Progenitor cell of endocrine pancreas (in vitro differentiated cells): ENCODE measurements at regions not wholly inside any gene's neighbourhood (a gene's known extent, or its start where the extent isn't known, plus 50 kb on each side); places are given as distances from the start of the nearest gene placed in this dataset.
"Not testable (repeated sequence)": the region's sequence is repeated elsewhere in the genome, so short reads cannot be mapped to it uniquely, and the experiment has no call there.

Experiments
- DNase-seq: peaks from one replicate; pipeline ENCODE4 v3.0.0; 2021; ENCODE audit warnings: low spot score; ENCODE audit not compliant: unreplicated experiment
- H3K27ac Mint-ChIP-seq: 2 replicates; pipeline ENCODE4 v1.8.0; 2021; ENCODE audit warnings: mild to moderate bottlenecking, moderate library complexity, mixed read lengths
- H3K27me3 Mint-ChIP-seq: 2 replicates; pipeline ENCODE4 v1.8.0; 2021; ENCODE audit warnings: mixed read lengths
- H3K36me3 Mint-ChIP-seq: 2 replicates; pipeline ENCODE4 v1.8.0; 2022; ENCODE audit warnings: mixed read lengths; ENCODE audit not compliant: insufficient read depth
- H3K4me1 Mint-ChIP-seq: 2 replicates; pipeline ENCODE4 v1.8.0; 2021; ENCODE audit warnings: low read depth, mixed read lengths
- H3K4me3 Mint-ChIP-seq: 2 replicates; pipeline ENCODE4 v1.8.0; 2021; ENCODE audit warnings: low read depth, mild to moderate bottlenecking, moderate library complexity, mixed read lengths
- H3K9me3 Mint-ChIP-seq: 2 replicates; pipeline ENCODE4 v1.8.0; 2021; ENCODE audit warnings: low read depth, mixed read lengths
- CTCF ChIP-seq: fragments of 200-600 bp; sonication (generic); IDR thresholded peaks from one replicate; pipeline ENCODE4 v1.5.0; 2021; ENCODE audit warnings: antibody characterized with exemption, mild to moderate bottlenecking; ENCODE audit not compliant: unreplicated experiment

DNA sequence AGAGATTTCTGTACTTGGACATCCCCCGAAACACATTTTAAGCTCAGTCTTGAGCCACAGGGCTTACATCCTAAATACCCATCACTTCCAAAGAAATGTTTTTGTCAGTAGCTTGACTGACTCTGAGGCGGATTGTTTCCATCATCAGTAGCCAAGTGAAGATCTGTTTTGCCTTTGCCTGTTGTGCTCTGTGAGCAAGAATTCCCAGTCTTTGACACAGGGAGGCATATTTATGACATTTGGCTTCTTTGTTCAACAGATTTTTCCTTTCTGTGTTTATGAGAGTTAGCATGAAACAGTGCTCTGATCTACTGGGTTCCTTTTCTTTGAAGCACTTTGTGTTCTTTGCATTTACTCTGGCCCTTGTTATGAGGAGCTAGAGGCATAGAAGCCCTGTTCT lies 132.1 kb upstream of the CDIN1 start:
- DNase-seq, result no peak
- Mint-ChIP-seq H3K27ac (no peak overlapping the region), H3K27me3 (no peaks in the 10 kb centered on the region), H3K4me3 (no peak overlapping the region), H3K36me3 (no peaks in the 10 kb centered on the region), H3K4me1 (peaks cover 3% of the 10 kb centered on the region), H3K9me3 (peaks cover 9% of the 10 kb centered on the region)
- no peak for TF ChIP-seq CTCF

DNA sequence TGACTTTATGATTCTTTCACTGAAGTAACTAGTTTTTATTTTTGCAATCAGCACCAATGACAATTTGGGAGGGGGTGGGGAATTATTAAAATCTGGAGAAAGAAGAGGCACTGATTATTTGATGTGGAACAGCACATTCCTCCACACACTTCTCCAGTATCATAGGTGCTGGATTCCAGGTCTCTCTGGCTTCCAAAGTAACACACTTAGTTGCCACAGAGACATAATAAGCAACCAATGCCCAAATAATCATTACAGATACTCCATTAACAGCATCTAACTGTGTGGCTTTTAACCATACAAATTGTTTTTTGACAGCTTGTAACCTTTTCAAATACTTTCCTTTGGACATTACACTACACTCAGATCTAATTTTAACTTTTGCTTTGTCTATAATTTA lies 131.0 kb upstream of the CDIN1 start:
- no peak for TF ChIP-seq CTCF
- Mint-ChIP-seq H3K9me3 (peaks cover 11% of the 10 kb centered on the region), H3K27ac (no peak overlapping the region), H3K4me1 (peaks cover 3% of the 10 kb centered on the region), H3K27me3 (no peaks in the 10 kb centered on the region), H3K36me3 (no peaks in the 10 kb centered on the region), H3K4me3 (no peak overlapping the region)
- no peak for DNase-seq

DNA sequence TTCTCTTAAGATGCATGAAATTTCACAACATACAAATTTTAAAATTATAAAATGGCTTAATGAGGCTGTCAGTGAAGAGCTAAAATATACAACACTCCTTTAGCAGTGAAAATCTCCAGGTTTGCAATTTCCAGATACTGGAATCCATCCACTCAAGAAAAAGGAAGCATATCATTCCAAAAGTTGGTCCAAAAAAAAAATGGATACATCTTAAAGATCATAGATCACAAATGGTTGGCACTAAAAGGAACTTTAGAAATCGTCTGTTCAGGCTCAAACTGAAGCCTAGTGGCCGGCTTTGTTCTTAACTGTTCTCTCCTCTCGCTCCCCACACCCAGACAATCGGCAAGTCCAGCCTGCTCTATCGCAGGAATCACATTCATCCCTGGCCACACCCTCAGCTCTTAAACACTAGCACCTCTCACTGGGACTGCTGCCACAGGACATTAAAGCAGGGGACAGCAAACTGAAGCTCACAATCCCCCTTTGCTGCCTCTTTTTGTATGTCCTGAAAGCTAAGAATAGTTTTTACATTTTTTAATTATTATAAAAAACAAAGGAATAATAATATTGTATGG lies 130.3 kb upstream of the CDIN1 start:
- Mint-ChIP-seq H3K27me3 (no peaks in the 10 kb centered on the region), H3K4me3 (no peak overlapping the region), H3K27ac (peak overlapping the region; percentile 21), H3K36me3 (no peaks in the 10 kb centered on the region), H3K4me1 (peaks cover 3% of the 10 kb centered on the region), H3K9me3 (peaks cover 14% of the 10 kb centered on the region)
- no peak for DNase-seq
- TF ChIP-seq CTCF, result no peak

DNA sequence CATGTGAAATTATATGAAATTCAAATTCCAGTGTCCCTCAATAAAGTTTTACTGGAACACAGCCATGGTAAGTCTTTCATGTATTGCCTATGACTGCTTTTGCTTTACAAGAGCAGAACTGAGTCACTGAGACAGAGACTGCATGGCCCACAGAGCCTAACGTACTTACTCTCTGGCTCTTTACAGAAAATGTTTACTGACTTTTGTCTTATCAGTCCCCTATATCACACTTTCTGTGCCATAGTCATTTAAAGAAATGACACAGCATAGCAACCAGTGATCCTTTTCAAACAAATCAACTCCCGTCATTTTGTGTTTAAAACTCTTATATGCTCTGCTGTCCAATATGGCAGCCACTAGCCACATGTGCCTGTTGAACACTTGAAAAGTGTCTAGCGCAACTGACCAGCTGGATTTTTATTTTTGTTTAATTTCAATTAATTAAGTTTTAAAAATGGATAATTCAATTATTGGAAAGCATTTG lies 129.7 kb upstream of the CDIN1 start:
- Mint-ChIP-seq H3K9me3 (peaks cover 17% of the 10 kb centered on the region), H3K4me3 (no peak overlapping the region), H3K4me1 (peaks cover 3% of the 10 kb centered on the region), H3K27ac (no peak overlapping the region), H3K27me3 (no peaks in the 10 kb centered on the region), H3K36me3 (no peaks in the 10 kb centered on the region)
- no peak for DNase-seq
- TF ChIP-seq CTCF, result no peak

DNA sequence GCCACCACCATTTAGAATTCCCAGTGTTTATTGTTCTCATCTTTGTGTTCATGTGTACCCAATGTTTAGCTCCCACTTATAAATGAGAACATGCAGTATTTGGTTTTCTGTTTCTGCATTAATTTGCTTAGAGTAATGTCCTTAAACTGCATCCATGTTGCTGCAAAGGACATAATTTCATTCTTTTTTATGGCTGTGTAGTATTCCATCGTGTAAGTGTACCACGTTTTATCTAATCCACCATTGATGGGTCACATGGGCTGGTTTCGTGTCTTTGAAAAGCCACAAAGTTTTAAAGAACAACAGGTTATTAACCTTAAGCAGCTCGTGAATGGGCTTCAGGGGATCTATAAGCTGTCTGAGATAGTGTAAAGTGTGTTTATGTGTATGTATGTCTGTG lies 125.2 kb upstream of the CDIN1 start:
- not testable (repeated sequence) for H3K4me1 Mint-ChIP-seq, H3K36me3 Mint-ChIP-seq, H3K4me3 Mint-ChIP-seq, H3K27me3 Mint-ChIP-seq, DNase-seq, H3K27ac Mint-ChIP-seq
- H3K9me3 Mint-ChIP-seq, result peaks cover 17% of the 10 kb centered on the region

DNA sequence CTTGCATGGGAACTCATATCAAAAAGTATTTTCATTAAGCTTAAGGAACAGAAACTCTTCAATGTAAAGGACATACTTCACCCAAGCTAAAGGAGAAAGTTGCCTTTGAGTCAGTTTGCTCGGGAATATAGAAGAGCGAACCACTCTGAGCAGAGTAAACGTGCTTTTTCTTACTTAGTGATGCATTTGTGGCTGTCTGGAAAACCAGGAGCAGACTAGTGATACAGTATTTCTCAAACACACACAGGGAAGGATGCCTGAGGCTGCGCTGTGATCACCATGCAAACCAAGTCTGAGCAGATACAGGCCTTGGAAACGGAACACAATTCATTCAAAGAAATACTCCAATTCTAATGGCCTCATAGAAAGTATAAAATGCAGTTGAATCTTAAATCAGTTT lies 121.0 kb upstream of the CDIN1 start:
- H3K9me3 Mint-ChIP-seq, result peaks cover 31% of the 10 kb centered on the region
- no peaks in the 10 kb centered on the region for H3K27me3 Mint-ChIP-seq
- H3K27ac Mint-ChIP-seq, result no peak overlapping the region
- H3K36me3 Mint-ChIP-seq, result peaks cover 6% of the 10 kb centered on the region
- H3K4me3 Mint-ChIP-seq, result no peak overlapping the region
- H3K4me1 Mint-ChIP-seq, result peaks cover 9% of the 10 kb centered on the region
- TF ChIP-seq CTCF, result no peak
- no peak for DNase-seq
